GM12874 (cell line): ENCODE measurements at regions not wholly inside any gene's neighbourhood (a gene's known extent, or its start where the extent isn't known, plus 50 kb on each side); places are given as distances from the start of the nearest gene placed in this dataset.

ENCODE experiments used
- TF ChIP-seq, protein P1 (sequence below): IDR thresholded peaks from 2 replicates; pipeline ENCODE4 v1.5.1; 2011; ENCODE audit warnings: low read depth, mild to moderate bottlenecking, control low read depth, low read length, moderate library complexity; ENCODE audit not compliant: insufficient read depth

DNA sequence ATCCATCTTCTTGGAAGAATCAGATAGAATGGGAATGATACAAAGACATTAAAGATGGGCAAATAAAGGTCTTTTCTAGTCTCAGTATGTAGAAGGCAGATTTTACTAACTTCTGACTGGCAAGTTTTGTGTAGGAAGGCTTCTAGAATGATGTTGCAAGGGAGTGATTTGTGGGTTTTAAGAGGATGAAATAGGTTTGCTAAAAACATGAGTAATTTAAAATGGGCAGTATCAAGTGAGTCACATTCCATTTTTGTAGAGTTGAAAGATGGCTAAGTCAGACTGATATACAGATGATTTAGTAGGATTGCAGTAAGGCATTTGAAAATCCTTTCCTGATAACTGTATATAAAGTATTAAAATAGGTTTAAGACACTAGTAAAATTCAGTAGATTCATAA lies 777.4 kb downstream of the SORCS1 start:
- TF ChIP-seq, protein P1, sequence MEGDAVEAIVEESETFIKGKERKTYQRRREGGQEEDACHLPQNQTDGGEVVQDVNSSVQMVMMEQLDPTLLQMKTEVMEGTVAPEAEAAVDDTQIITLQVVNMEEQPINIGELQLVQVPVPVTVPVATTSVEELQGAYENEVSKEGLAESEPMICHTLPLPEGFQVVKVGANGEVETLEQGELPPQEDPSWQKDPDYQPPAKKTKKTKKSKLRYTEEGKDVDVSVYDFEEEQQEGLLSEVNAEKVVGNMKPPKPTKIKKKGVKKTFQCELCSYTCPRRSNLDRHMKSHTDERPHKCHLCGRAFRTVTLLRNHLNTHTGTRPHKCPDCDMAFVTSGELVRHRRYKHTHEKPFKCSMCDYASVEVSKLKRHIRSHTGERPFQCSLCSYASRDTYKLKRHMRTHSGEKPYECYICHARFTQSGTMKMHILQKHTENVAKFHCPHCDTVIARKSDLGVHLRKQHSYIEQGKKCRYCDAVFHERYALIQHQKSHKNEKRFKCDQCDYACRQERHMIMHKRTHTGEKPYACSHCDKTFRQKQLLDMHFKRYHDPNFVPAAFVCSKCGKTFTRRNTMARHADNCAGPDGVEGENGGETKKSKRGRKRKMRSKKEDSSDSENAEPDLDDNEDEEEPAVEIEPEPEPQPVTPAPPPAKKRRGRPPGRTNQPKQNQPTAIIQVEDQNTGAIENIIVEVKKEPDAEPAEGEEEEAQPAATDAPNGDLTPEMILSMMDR, result no peak

DNA sequence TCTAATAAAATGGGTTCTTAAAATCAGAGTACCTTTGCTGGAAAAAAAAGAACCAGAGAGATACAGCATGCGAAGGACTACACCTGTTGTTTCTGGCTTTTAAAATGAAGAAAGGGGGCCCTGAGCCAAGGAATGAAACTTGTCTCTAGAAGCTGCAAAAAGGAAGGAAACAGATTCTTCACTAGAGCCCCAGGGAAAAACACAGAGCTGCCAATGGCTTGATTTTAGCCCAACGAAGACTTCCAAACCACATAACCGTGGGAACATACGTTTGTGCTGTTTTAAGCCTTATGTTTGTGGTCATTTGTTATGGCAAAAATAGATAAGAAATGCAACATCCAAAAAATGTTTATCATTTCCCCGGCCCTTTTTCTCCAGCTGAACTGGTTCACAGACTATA lies 780.0 kb downstream of the SORCS1 start:
- TF ChIP-seq, protein P1, result no peak

DNA sequence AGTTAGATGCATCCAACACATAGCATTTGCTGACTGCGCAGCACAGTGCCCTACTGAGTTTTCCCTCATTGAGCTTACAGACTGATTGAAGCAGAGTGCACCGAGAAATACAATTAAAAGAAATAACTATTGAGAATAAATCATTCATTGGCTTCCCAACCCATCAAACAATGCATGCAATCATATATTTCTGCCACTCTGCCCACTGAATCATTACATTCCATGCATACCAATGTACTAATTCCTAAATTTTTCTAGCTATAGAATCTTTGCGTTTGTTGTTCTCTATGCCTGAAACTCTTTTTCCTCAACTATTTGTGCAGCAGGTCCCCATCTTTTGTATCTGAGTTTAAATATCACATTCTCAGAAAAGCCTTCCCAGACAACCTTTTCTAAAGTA lies 783.8 kb downstream of the SORCS1 start:
- TF ChIP-seq, protein P1, result no peak

DNA sequence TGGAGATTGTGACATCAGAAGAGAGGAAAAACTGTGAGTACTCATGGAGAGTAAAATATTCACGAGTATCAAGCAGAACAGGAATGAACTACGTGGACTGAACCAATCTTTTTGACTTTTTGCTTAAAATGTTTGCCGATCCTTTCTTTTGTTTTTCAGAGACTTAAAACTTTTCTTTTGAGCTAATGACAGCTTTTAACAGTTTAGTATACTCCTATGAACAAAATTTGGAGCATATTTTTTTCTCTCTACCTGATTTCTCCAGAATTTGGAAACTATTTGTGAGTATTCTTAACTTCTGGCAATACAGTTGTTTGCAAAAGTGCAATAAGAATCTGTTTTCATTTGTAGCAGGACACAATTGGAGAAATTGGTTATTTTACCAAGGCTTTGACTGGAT lies 786.3 kb downstream of the SORCS1 start:
- TF ChIP-seq, protein P1, result no peak

DNA sequence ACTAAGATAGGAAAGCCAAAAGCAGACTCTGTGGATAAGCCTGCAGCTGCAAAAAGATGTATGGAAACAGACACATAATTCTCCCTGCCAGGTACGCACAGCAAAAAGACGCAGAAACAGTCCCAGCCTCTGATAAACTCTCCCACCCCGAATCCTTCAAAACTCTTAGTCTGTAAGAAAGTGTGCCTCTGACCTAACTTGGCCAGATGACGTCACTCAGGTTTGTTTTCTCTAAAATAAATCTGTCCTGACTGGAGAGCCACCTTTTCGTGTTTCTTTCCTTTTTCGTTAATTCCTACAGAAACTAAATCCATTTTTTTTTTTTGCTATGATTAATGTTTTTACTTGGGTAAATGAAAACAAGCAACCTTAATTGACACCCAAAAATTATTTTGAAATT lies 793.8 kb downstream of the SORCS1 start:
- TF ChIP-seq, protein P1, result no peak

DNA sequence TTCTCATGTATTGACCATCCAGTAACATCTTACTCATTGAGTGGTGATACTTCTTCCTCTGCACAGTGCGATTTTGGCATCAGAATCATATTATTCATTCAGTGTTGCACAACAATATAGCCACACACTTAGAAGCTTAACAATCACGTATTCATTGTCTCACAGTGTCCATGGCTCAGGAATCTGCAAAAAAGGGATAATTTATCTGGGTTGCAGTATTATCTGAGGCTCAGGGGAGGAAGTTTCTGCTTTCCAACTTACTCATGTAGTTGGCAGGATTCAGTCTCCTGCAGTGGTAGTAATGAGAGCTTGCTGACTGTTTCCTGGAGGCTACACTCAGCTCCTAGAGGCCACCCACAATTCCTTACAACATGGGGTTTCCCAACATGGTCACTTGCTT lies 803.6 kb downstream of the SORCS1 start:
- TF ChIP-seq, protein P1, result no peak

DNA sequence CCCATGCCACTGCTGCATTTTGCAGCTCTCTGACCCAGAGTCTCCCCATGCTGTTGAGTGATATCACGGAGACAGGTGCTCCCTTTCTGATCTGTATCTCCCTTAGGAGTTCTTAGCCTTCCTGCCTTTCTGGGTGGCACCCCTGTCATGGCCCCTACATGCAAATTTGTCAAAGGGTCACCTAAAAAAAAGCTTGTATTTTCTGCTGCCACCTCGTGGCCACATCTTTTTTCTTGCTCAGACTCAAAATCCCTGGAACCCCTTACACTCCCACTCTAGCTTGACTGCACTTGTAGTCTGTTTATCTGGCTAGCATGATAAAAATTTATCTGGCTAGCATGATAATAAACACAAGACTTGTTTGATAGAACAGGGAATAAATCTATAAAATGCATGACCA lies 809.1 kb downstream of the SORCS1 start:
- TF ChIP-seq, protein P1, result 0 out of 2 replicates have a peak, but pooled peaks have one; percentile 29

DNA sequence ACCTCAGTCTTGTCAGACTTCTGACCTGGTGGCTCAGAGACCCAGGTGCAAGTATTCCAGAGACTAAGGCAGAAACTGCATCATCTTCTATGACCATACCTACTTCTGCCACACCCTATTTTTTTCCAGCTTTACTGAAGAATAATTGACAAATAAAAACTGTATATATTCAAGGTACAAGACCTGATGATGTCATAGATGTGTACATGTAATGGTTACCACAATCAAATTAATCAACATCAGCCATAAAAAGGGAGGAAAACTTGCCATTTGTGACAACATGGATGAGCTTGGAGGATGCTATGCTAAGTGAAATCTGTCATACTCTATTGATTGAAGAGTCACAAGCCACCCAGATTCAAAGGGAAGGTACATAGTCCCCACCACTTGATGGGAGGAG lies 815.6 kb downstream of the SORCS1 start:
- TF ChIP-seq, protein P1, result no peak
